ENCODE measurements at regions not wholly inside any gene's neighbourhood (a gene's known extent, or its start where the extent isn't known, plus 50 kb on each side); places are given as distances from the start of the nearest gene placed in this dataset.

- no peak for TF ChIP-seq CTCF (IDR thresholded peaks at IDR 0.05)
- no peak for TF ChIP-seq POLR2A (IDR thresholded peaks at IDR 0.05)
- TF ChIP-seq POLR2AphosphoS5 (IDR thresholded peaks at IDR 0.05) = no peak
- no peak for TF ChIP-seq EP300 (IDR thresholded peaks at IDR 0.05)
Observed at GRCh38 chr4:175997291-175997690, 68.3 kb upstream of the WDR17 start.

Data from sigmoid colon (tissue), 4 donors.